NCI-H2171 (cell line): ENCODE measurements at regions not wholly inside any gene's neighbourhood (a gene's known extent, or its start where the extent isn't known, plus 50 kb on each side); places are given as distances from the start of the nearest gene placed in this dataset.

Experiments used
- DNase-seq: peaks from one replicate; lab custom pipeline; 2025; lab: John Stamatoyannopoulos, UW

GRCh38 chr5:20420991-20421595, 433.1 kb upstream of the CDH18 start:
- DNase-seq = no peak
